ENCODE measurements at regions not wholly inside any gene's neighbourhood (a gene's known extent, or its start where the extent isn't known, plus 50 kb on each side); places are given as distances from the start of the nearest gene placed in this dataset.
"Not testable (repeated sequence)": the region's sequence is repeated elsewhere in the genome, so short reads cannot be mapped to it uniquely, and the experiment has no call there.

- not testable (repeated sequence) for DNase-seq (ENCODE audit: low read depth)
Observed at GRCh38 chr9:2277644-2278043, 262.5 kb downstream of the SMARCA2 start.

- not testable (repeated sequence) for DNase-seq (ENCODE audit: low read depth)
Observed at GRCh38 chr9:2279138-2279537, 264.0 kb downstream of the SMARCA2 start.

DNA sequence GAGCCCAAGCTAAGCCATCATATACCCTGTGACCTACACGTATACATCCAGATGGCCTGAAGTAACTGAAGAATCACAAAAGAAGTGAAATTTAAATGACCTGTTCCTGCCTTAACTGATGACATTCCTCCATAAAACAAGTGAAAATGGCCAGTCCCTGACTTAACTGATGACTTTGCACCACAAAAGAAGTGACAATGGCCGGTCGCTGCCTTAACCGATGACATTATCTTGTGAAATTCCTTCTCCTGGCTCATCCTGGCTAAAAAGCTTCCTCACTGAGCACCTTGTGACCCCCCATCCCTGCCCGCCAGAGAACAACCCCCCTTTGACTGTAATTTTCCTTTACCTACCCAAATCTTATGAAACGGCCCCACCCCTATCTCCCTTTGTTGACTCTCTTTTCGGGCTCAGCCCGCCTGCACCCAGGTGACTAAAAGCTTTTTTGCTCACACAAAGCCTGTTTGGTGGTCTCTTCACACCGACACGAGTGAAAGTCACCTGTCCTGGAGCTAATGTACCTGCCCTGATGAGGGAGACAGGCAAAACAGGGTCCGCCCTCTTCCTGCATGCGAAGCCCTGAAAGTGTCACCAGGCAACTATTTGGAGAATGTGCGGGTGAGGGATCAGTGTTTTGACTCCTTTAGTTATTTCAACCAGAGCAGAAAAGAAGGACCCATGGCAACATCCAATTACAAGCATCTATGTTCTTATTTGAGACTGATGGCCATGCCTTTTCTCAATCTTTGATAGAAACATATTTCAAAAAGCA, 266.1 kb downstream of the SMARCA2 start:
- DNase-seq (ENCODE audit: low read depth): no peak

DNA sequence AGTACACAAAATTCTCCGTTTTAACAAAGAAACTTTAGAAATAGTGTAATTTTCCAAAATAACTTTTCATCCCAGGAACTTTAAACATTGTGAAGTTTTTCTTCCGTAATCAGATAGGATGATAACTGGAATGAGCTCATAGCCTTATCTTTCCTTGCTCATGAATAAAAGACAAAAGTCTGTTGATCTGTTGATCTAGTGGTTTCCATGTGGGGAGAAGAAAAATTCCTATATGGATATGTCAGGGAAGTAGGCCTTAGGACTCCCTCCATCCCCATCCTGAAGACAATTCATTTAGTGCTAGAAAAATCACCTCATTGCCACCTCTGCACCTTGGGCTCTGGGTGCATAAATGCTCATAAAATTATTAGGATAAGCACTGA, 266.6 kb downstream of the SMARCA2 start:
- no peak for DNase-seq (ENCODE audit: low read depth)

DNA sequence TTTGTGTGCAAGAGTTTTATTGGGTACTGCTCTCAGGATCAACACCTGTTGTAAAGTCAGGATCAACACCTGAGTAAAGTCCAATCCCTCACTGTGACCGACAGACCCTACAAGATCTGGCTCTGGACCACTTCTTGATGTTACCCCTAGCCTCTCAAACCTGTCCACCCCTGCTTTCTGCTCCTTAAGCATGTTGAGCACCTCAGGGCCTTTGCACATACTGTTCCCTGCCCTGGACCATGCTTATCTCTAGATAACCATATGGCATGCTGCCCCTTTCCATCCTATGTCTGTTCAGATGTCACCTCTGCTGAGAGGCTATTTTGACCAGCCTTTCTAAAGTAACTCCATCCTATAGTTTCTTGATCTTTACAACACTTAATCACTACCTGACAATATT, 269.6 kb downstream of the SMARCA2 start:
- no peak for DNase-seq (ENCODE audit: low read depth)

DNA sequence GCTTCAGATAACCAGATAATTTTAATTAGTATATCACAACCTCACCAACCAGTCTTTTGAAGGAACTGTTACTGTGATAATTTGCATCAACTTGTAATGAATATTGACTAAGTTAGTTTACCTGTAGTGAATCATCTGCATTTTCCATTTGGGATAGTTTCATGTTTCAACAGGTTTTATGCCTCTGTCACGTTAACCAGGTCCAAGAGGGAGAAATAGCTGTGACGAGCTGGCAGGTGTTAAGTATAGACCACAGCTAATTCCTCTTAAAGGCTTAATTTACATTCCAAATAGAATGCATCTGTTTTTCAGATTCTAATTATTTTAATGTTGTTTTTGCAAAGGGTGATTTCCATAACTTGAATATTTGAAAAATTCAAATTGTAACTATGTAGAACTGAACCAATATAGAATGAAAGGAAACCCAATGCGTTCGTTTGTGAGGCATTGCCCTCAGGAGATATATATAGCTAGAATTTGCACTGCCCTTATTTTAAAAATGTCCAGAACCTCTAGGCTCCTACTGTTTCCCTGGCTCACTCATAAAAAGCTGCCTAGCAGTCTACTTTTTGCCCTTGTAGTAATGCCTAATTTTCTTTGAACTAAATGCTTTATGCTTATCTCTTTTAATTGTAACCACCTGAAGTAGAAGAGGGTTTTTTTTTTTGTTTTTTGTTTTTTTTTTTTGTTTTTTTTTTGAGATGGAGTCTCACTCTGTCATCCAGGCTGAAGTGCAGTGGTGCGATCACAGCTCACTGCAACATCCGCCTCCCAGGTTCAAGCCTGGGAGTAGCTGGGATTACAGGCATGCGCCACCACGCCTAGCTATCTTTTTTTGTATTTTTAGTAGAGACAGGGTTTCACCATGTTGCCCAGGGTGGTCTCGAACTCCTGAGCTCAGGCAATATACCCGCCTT, 270.5 kb downstream of the SMARCA2 start:
- no peak for DNase-seq (ENCODE audit: low read depth)

GRCh38 chr9:2286333-2286705, 271.2 kb downstream of the SMARCA2 start:
- DNase-seq (ENCODE audit: low read depth): no peak

GRCh38 chr9:2286825-2287455, 271.8 kb downstream of the SMARCA2 start:
- no peak for DNase-seq (ENCODE audit: low read depth)

DNA sequence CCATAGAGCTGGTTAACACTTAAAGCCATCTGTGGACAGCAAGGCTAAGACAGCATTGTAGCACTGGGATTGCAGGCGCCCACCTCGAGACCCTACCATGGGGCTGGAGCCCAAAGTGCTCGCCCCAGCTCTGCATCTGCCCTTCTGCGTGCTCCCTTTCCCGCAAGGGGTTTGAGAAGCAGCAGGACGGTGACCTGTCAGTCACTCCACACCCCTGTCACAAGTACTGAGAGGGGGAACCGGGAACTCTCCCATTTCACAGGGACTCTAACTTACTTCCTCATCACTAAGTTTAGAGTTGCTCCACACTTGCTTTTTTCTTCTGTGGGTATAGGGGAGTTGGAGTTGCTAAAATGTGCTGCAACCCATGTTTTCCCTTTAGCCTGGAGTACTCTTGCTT, 273.2 kb downstream of the SMARCA2 start:
- no peak for DNase-seq (ENCODE audit: low read depth)

DNA sequence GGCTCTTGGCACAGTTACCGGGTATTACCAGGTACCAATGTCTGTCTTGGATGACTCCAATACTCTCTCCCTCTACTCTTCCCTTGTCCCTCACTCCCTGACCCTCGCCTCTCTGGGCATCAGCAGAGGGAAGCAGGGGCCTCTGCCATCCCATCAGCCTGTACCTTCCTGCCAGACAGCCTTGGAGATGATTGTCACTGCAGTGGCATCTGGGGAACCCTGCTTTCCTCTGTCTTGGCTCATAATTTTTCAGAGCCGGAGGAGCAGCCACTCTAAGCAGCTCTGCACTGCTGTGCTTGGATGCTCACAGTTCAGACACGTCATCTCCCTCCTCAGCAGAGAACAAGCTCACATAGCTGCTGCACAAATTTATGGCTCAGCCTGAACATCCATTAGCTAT, 274.1 kb downstream of the SMARCA2 start:
- DNase-seq (ENCODE audit: low read depth): no peak

DNA sequence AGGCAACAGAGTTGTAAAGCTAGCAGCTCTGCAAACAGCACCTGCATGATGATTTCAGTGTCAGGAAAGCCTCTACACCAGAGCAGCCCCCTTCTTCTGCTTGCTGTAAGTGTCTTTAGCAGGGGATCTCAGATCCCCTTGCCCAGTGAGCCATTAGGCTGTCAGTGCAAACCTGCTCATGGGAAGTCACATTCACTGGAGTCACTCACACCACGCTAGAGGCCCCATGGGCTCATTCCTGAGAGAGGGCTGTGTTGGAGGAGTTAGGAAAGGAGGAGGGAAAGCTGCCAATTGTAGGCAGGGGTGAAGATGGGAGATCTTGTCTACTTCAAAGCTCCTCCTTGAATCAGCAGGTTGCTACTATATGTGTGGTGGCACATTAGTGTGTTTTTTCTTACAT, 275.2 kb downstream of the SMARCA2 start:
- DNase-seq (ENCODE audit: low read depth): no peak

- peak; percentile 9 for DNase-seq (ENCODE audit: low read depth)
Observed at GRCh38 chr9:2291980-2292704, 277.0 kb downstream of the SMARCA2 start.

DNA sequence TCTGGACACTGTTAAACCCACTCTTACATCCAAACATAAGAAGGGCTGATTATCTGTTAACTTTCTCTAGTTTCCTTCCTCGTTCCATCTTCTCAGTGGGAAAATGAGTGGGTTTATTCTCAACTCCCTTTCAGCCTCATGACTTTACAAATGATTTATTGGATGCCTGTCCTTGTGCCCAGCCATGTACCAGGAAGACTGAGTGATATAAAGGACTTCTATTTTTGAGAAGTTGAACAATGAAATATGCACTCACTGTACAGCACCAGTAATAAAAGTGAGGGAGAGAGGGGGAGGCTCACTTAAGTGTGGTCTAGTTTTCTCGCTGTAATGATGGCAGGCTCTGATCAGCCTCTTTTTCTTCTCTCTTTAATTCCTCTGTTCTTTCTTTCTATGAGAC, 277.6 kb downstream of the SMARCA2 start:
- no peak for DNase-seq (ENCODE audit: low read depth)

DNA sequence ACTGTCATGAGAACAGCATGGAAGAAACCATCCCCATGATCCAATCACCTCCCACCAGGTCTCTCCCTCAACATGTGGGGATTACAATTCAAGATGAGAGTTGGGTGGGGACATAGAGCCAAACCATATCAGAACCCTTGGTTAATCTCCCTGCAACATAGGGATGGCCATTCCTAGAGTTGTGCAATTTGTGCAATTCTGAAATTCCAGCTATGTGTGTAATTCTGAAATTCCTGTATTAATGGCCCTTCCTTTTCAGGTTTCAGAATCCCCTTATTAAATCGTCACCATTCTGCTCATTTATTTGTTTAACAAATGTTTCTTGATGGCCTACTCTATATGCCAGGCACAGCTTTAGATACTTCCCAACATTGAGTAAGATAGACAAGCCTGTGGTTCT, 282.6 kb downstream of the SMARCA2 start:
- DNase-seq (ENCODE audit: low read depth): no peak

- no peak for DNase-seq (ENCODE audit: low read depth)
Observed at GRCh38 chr9:2298217-2298616, 283.1 kb downstream of the SMARCA2 start.

- DNase-seq (ENCODE audit: low read depth): no peak
Observed at GRCh38 chr9:2299156-2299842, 284.2 kb downstream of the SMARCA2 start.

- DNase-seq (ENCODE audit: low read depth): no peak
Observed at GRCh38 chr9:2299843-2300205, 284.7 kb downstream of the SMARCA2 start.

- no peak for DNase-seq (ENCODE audit: low read depth)
Observed at GRCh38 chr9:2300325-2300724, 285.2 kb downstream of the SMARCA2 start.

GRCh38 chr9:2302606-2303005, 287.5 kb downstream of the SMARCA2 start:
- peak; percentile 4 for DNase-seq (ENCODE audit: low read depth)

DNA sequence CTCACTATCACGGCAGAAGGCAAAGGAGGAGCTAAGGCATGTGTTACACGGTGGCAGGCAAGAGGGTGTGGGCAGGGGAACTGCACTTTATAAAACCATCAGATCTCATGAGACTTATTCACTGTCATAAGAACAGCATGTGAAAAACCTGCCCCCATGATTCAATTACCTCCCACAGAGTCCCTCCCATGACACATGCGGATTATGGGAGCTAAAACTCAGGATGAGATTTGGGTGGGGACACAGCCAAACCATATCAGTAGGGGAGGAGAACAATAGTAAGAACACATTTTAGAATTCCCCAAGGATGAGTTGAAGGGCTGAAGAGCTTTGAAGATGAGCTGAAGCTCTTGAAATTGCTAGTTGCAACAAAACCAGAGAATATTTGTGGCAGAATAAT, 287.9 kb downstream of the SMARCA2 start:
- no peak for DNase-seq (ENCODE audit: low read depth)

- peak; percentile 6 for DNase-seq (ENCODE audit: low read depth)
Observed at GRCh38 chr9:2307480-2307879, 292.3 kb downstream of the SMARCA2 start.

GRCh38 chr9:2311920-2312319, 296.8 kb downstream of the SMARCA2 start:
- DNase-seq (ENCODE audit: low read depth): no peak

All from fibroblast of the conjunctiva (primary cell).